ENCODE measurements at regions not wholly inside any gene's neighbourhood (a gene's known extent, or its start where the extent isn't known, plus 50 kb on each side); places are given as distances from the start of the nearest gene placed in this dataset.

DNA sequence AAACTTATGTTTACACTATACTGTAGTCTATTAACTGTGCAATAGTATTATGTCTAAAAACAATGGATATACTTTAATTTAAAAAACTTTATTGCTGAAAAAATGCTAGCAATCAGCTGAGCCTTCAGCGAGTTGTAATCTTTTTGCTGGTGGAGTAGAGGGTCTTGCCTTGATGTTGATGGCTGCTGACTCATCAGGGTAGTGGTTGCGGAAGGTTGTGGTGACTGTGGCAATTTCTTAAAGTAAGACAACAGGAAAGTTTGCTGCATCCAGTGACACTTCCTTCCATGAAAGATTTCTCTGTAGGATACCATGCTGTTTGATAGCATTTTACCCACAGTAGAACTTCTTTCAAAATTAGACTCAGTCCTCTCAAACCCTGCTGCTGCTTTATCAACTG lies 234.7 kb upstream of the CSF3R start:
- DNase-seq: no peak

DNA sequence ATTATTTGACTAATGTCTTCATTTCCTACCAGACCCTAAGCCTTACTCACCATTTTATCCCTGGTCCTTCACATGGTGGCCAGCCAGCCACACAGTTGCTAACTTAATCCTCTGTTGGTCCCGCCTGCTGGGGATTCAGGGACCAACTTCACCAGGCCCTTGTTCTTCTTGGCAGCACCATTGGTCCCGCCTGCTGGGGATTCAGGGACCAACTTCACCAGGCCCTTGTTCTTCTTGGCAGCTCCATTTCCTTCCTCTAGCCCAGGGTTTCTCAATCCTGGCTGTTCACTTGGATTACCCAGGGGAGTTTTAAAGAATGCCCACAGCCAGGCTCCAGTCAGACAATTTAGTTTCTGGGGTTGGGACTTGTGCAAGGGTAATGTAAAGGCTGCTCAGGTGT lies 233.1 kb upstream of the CSF3R start:
- DNase-seq: no peak

DNA sequence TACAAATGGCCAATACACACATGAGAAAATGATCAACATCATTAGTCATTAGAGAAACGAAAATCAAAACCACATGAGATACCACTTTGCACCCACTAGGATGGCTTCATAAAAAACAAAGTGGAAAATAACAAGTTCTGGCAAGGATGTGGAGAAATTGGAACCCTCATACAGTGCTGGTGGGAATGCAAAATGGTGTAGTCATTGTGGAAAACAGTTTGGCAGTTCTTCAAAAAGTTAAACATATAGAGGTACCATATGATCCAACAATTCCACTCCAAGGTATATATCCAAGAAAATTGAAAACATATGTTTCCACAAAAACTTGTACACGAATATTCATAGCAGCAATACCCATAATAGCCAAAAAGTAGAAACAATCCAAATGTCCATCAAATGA lies 231.6 kb upstream of the CSF3R start:
- DNase-seq: no peak

DNA sequence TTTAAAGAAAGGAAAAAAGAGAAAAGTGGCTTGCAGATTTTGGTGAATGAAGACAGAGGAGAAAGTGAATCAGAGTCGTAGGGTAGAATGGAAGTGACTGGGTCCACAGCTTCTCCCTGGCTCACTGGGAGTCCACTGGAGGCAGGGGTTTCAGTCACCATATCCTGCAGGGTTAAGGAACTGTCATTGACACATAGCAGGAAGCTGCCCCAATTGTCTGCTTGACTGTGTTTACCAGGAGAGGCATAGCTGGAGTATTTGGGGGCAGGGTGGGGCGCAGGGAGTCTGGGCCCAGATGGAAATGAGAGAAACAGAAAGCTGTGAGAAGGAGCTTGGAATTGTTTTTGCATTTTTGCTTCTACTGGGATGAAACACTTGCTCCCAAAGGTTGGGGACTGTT lies 228.8 kb upstream of the CSF3R start:
- no peak for DNase-seq

DNA sequence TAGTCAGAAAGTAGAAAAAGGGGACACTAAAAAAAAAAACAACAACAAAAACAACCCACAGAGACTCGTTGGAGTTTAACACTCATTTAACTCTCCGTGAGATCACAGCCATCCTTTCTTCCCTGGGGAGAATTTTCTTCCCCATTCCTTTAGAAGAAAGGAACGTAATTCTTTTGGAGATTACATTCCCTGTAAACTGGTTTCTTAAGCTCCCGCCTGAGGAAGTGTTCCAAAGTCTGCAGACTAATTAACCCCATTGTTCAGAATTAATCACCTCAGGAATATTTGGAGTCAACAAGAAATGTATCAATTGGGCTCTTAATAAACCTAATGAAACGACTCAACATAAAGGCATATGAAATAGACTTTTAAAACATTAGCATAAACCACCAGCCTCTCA lies 228.2 kb upstream of the CSF3R start:
- DNase-seq: no peak

DNA sequence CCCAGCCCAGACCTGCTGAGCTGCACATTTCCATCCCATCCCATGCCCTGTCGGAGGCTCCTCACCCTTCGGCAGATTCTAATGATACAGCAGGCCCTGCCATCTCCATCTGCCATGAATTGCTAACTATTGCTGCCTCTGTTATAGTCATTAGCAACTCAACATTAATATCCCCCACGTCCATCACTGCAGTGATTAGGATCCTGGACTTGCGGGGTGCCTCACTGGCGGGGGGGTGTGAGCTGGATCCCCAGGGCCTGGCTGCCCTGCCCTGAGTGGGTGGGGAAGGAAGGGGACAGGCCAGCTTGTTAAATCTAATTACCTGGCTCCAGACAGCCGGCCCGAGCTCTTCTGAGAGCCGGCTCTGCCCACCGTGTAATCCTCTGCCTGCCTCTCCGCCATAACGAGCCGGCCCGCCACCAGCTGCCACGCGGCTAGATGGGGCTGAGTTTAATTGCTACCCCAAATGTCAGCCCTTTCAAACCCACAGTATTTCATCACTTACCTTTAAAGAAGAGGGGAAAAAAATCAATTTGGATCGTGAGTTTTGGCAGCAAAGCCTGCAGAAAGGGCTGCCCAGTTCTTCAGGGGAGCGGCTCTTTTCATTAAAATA lies 227.3 kb upstream of the CSF3R start:
- DNase-seq: no peak

DNA sequence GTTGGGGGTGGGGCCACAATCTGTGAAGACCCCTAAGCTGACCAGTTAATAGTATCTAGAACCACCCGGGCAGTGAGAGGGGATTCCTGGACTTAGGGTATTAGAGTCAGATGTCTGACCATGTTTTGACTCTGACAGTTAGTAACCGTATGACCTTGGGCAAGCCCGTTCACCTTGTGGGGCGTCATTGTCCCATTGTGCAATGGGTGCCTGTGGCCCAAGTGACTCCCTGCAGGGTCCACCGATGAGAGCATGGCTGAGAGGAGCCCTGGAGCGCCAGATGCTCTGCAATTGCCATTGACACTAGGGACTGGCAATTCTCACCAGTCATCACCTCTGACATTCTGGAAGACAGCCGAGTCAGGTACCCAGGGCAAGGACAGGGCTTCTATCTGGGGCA lies 225.9 kb upstream of the CSF3R start:
- DNase-seq: no peak

DNA sequence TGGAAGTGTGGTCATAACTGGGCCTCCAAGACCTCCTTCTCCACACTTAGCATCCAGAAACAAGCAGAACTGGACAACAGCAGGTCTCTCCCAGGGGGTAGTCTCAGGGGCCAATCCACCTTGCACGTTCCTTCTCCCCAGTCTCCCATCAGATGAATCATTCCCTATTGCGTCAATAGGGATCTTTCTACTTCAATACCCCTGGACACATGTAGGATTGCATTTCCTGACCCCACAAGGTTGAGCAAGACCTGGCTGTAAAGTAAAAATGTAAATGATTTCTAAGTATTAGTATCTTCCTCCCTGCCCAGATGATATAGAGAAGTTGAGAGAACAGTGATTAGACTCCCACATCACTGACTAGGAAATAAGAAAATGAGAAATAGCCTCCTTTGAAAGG lies 224.5 kb upstream of the CSF3R start:
- no peak for DNase-seq

DNA sequence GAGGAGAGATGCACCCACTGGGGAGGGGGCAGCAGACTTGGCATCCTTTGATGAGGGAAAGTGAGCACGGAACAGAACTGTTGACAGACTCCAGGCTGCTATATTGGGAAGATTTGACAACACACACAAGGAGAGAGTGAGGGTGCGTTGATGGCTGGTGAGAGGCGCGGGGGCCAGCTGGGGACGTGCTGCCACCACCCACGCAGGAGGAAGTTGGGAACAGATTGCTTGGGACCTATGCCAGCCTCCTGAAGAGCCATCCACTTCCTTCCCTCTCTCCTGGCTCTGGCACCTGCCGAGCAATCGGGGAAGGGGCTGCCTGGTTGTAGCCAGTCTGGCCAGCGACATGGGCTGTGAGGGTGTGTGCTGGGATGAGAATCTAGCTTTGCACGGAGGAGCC lies 223.7 kb upstream of the CSF3R start:
- no peak for DNase-seq

DNA sequence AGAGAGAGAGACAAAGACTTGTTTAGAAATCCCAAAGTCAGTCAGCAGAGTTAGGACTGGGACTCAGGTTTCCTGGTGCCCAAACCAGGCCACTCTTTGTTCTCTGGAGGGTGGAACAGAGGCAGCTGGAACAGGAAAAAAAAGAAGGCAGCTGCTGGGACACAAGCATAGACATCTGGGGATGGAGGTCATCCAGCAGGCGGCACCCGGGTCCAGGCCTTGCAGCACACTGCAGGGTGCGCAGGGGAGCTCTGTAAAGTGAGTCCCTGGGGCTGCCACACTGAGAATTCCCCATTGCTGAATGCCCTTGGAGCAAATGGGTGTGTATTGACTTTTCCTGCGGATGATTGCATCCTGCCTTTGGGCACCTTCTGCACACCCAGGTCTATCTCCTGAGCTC lies 222.9 kb upstream of the CSF3R start:
- no peak for DNase-seq

DNA sequence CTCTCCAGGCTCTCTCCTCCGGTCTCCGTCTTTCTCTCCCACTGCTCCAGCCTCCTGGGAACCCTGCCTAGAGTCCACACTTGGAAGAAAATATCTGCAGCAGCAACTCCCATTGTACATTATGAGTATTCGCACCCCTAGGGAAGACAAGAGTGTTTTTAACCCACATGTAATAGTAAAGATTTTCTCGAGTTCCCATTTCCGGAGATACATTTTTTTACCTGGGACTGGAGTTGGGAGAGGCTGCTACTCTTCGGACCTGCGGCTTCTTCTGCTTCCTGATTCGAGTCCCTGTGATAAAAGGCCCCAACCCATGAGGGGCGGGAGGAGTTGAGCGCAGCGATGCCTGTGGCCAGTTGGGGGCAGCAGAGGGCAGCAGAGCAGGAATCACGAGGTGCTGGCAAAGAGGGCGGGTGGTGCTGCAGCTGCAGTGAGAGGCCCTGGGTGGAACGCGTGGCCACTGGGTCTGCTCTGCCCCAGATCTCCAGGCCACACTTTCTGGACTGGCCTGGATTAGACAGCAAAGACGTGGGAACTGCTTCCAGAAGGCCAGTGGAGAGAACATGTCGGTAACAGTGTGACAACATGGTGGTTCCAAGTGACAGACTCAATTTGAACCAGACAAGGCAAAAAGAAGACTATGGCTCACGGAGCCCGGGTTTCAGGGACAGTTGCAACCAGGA lies 221.0 kb upstream of the CSF3R start:
- peak; percentile 63 to 67 for DNase-seq

DNA sequence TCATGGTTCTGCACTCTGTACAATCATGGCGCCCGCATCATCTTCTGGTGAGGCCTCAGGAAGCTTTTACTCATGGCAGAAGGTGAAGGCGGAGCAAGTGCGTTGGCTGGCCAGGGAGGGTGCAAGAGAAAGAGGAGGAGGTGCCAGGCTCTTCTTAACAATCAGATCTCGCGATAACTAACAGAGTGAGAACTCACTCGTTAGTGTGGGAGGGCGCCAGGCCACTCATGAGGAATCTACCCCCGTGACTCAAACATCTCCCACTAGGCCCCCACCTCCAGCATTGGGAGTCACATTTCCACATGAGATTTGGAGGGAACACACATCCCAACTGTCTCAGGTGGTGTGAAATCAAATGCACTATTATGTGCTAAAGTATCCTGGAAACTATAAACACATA lies 220.2 kb upstream of the CSF3R start:
- no peak for DNase-seq

DNA sequence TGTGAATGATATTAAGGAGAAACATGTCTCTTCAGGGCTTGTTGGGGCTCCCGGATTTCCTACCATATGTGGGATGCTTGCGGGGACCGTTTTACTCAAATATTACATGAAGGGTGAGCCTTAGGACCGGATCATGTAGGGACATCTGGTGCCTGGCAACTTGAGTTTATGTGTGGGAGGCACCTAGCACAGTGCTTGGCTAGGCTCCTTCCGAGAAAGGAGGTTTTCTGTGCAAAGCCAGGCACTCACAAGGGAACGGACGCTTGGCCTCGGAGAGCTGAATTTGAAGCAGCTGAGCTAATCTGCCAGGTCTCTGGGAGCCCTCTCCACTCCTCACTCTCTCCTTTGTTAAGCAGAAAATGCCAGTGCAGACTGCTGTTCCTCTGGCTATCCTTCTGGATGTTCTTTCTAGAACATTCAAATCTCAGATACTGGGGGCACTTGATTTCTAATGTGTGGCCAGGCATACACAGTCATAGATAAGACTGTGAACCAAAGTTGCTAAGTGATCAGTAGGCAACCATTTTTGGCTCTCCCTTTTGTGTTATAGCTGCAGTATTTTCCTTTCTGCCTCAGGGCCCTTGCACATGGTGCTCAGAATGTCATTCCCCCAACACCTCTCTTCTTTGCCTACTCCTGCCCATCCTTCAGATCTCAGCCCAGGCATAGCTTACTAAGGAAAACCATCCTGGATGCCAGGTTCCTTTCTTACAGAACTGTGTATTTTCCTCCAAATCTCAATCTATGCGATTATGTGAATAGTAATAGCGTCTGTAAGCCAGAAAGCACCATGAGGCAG lies 216.6 kb upstream of the CSF3R start:
- no peak for DNase-seq

DNA sequence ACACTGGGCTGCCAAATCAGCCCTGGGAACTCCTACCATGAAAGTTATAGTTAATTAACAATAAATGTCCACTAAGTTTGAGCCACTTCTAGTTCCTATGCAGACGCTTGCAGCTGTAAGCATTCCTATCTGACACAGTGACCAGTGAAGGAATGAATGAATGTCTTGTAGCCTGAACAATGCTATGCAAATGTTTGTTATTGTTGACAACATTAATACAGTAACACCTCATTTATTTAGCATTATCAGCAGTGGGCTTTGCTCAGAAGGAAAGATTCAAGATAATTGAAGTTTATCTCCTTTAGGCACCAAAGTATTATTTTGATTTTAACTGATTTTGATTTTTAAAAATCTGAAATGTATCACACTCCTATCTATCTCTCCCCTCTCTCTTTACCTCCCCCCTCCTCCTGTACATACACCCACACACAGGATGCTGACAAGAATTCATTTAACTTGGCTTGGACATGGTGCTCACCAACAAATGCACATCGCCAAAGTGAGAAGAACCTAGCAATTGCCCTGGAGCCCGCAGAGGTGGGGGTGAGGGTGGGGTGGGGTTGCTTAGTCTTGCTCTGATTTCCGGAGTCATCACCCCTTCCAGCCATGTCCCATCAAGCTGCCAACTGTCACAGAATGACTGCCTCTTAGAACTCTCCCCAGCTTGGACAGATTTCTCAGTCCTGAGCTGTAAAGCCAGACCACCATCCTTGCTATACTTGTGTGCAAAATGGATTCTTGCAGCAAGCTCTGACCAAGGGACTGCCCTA lies 215.3 kb upstream of the CSF3R start:
- no peak for DNase-seq

DNA sequence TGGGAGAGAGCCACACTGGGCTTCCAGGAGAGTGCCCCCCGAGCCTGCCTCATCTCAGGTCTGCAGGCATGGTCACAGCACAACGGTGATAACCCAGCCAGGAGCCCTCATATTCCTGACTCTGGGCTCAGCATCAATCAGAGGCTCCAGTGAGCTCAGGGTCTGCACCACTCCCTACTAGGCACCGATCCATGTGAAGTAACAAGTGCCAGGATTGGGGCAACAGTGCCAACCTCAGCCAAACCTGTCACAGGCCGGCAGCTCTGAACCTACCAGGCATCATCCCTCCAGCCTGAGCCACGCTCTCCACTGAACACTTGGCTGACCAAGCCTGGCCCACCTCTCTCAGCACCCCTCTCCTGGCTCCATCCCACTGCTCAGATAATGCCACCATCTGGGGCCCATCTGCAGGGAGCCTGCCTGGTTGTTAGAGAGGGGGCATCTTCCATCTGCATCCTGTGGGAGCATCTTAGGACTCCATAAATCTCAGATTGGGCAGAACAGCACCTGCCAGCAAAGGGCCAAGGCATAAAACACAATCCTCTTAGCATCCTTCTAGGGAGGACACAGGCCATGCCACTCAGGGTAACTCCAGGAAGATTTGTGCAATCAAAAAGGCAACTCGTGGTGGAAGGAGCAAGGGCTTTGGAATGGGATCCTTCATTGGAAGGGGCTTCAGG lies 213.7 kb upstream of the CSF3R start:
- DNase-seq: no peak

DNA sequence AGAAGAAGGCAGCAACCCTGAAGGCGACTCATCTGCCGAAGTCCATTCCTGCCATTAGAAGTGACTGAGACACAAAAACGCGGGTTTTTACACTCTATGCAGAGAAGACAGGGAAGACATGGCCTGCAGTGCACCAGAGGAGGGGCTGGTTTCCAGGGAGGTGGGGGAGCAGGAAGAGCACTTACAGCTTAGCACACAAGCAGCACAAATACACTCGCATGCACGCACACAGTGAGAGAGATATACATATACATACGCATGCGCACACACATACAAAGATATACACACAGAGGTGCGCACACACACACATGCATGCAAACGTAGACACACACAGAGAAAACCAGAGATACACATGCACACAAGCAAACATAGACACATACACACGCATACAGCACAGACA lies 210.9 kb upstream of the CSF3R start:
- DNase-seq: no peak

DNA sequence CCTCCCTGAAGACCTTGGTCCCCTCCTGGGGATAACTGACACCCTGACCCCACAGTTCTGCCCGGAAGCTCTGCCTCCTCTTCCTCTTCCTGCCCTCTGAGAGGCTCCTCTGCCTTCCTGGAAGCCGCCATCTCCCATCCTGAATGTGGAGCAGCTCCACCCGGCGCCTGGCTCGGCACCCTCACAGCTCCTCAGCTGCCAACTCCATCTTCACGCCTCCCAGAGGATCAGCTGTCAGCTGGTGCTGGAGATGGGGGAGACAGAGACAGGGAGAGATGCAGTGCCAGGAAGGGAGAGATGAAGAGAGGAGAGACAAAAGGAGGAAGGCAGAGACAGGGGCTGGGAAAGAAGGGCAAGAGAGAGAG lies 210.4 kb upstream of the CSF3R start:
- DNase-seq: no peak

DNA sequence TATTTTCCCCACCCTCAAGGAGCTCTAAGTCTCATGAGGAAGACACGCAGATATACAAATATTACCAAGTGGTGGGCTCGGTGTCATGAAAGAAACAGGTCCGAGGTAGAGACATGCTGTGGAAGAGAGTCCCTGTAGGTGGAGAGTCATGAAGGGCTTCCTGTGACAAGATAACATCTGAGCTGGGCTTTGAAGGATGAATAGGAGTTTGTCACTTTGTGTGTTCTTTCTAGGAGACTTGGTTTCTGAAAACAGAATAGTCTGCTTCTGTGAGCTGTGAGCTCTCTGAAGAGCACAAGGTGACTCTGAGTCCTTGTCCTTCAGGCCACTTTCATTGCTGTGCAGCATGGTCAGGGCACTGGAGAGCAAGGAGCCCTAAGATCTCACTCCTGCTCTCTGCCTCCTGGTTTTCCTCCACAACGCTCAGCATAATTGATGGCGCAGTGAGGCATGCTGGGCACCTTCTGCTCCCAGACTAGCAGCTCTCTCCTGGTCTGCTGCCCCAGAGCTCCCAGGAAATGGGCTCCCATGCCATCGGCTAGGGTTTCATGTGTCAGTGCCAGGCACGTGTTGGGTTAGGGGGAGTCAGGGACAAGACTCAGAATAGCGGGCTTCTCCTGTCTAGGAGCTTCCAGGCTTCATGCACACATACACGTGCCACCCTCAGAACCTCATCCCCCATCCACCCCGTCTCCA lies 209.9 kb upstream of the CSF3R start:
- DNase-seq: no peak

DNA sequence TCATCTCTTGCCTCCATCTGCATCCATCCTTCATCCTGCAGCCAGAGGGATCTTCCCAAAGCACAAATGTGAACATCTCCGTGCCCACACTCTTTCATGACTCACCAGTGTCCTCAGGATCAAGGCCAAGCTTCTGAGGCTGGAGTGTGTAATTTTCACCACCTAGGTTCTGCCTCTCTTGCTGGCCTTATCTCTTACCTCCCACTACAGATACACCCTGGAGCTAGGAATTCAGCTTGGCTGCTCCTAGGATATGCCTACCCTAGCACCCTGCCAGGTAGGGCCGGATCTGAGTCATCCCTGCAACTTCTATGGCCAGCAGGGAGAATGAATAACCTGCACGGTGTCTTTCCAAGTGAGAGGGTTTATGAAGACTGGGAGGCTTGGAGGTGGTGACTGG lies 208.7 kb upstream of the CSF3R start:
- no peak for DNase-seq

DNA sequence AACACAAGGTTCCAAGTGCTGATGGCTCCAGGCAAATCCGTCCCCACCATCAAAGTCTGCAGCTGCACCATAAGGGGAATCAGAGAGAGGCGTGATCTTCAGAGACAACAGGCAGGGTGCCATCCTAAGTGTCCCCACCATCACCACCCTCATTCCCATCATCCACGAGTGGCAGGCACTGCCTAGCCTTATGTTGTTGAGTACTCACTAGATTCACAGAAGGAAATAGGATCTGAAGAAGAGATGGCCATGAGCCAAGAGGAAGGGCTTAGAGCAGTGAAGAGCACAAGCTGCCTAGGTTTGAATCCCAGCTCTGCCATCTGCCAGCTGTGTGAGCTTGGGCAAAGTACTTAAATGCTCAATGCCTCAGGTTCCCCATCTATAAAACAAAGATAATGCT lies 207.3 kb upstream of the CSF3R start:
- no peak for DNase-seq

DNA sequence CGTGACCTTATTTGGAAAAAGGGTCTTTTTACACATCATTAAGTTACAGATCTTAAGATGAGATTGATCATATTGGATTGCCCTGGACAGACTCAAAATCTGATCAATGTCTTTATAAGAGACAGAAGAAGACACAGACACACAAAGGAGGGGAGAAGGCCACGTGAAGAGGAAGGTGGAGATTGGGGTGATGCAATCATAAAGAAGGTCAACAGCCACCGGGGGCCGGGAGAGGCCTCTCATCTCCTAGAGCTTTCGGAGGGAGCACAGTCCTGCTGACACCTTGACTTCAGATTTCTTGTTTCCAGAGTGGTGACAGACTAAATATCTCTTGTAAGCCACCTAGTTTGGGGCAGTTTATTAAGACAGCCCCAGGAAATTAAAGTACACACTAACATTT lies 204.6 kb upstream of the CSF3R start:
- no peak for DNase-seq

DNA sequence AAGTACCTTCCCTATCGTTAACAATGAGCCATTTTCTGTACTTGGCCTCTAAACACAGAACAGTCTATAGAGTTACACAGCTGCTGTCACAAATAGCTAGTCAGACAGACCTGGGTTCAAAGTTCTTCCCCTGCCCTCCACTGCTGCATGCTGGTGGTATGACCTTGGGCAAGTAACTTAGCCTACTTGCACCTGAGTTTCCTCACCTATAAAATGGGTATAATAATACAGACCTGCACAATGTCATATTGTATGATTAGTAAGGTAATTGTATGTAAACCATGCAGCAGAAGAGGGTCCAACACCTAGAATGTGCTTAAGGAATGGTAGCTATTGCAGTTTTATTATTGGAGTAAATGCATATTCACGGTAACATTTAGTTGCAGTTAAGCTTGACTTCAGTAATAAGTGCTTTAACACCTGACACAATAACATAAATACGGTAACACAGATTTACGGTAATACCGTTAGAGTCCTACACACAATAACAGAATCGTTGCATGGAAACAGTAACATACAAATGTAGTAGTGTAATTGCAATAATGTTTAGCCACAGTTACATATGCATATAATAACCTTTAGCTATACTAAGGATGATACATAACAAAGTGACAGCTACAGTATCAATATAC lies 193.3 kb upstream of the CSF3R start:
- DNase-seq: no peak

Data from AML-193 (cell line).